Muscle of arm (tissue), 1 donor: ENCODE measurements at regions not wholly inside any gene's neighbourhood (a gene's known extent, or its start where the extent isn't known, plus 50 kb on each side); places are given as distances from the start of the nearest gene placed in this dataset.
"Not testable (repeated sequence)": the region's sequence is repeated elsewhere in the genome, so short reads cannot be mapped to it uniquely, and the experiment has no call there.

ENCODE experiments used
- DNase-seq: peaks from one replicate; pipeline ENCODE4 v3.0.0-alpha.2; 2013

- DNase-seq, result no peak
Observed at GRCh38 chr5:106127341-106127781, 1543.4 kb downstream of the EFNA5 start.

GRCh38 chr5:106121972-106122605, 1548.6 kb downstream of the EFNA5 start:
- no peak for DNase-seq

GRCh38 chr5:106116682-106117081, 1554.1 kb downstream of the EFNA5 start:
- no peak for DNase-seq

DNA sequence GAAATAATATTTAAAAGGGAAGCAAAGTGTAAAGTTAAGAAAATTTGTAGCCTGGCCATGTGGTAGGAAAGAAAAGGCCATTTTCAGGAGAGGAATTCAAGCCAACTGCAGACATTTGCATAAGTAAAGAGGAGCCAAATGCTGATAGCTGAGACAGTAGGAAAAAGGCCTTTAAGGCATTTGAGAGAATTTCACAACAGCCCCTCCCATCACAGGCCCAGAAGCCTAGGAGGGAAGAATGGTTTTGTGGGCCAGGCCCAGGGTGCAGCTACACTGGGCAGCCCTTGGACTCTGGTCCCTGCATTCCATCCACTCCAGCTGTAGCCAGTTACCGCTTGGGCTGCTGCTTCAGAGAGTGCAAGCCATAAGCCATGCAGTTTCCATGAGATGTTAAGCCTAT, 1556.8 kb downstream of the EFNA5 start:
- no peak for DNase-seq

DNA sequence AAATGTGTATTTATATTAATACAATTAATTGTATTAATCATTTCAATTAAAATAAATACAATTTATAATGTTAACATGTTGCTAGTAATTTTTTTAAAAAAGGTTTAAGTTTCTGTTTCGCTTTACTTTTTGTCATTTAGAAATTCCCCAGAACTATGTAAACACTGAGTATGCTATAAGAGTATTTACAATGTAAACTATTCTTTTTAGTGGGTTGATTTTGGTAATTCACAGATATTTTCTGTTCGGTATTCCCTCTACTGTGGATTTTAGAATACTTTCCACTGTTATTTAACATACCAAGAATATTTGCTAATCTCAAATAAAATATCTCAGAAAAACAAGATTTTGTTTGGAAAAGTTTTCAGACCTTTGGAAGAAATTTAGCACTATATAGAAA, 1564.4 kb downstream of the EFNA5 start:
- DNase-seq, result no peak

GRCh38 chr5:106097340-106097739, 1573.4 kb downstream of the EFNA5 start:
- DNase-seq, result no peak

DNA sequence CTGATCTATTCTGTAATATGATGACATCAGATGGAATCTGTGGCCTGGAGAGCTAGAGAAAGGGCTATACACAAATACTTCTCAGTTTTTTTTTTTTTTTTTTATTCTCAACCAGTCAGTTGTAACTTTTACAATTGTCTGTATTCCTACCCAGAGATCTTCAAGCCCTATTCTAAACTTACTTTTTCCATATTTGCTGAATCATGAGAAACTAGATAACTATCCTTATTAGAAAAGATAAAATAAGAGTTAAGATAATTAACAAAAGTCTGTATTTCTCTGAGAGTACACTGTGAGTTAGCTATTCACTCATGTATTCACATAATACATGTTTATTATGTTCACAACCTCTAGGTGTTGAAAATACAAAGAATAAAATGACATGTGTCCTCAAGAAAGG, 1575.9 kb downstream of the EFNA5 start:
- no peak for DNase-seq

GRCh38 chr5:106094204-106094607, 1576.5 kb downstream of the EFNA5 start:
- DNase-seq, result peak; percentile 2

DNA sequence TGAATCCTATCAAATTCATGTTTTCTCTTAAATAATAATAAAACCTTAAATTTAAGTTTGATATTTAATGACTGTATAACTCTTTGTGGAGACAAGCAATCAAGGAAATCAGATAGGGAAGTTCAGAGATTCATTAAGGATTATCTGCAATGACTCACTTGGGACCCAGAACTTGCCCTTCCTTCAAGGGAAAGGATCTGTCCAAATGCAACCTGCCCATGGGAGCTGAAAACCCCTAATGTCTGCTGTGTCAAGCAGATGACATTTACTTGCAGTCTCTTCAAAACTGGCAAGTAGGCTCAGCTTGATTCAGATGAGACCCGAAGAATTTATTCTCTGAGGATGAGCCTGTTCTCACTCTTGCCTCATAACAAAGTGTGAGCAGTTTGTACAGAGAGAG, 1577.6 kb downstream of the EFNA5 start:
- DNase-seq, result no peak

- no peak for DNase-seq
Observed at GRCh38 chr5:106092455-106092854, 1578.3 kb downstream of the EFNA5 start.

DNA sequence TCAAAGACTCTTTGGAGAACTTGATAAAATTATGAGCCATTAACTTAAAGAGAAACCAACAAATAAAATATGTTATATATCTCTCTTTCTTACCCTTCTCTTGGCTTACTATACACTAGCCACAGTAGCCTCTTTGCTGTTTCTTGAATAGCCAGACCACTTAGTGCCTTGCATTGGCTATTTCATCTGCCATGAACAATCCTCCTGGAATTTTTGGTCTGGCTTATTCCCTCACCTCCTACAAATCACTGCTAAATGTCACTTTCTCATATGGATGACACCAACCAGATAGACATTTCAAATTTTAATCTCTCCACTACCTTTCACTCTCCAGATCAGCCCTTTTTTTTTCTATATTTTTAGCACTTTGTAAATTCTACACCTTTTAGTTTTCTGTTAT, 1581.7 kb downstream of the EFNA5 start:
- DNase-seq, result no peak

- DNase-seq, result no peak
Observed at GRCh38 chr5:106088462-106088861, 1582.3 kb downstream of the EFNA5 start.

- DNase-seq, result no peak
Observed at GRCh38 chr5:106086352-106086751, 1584.4 kb downstream of the EFNA5 start.

DNA sequence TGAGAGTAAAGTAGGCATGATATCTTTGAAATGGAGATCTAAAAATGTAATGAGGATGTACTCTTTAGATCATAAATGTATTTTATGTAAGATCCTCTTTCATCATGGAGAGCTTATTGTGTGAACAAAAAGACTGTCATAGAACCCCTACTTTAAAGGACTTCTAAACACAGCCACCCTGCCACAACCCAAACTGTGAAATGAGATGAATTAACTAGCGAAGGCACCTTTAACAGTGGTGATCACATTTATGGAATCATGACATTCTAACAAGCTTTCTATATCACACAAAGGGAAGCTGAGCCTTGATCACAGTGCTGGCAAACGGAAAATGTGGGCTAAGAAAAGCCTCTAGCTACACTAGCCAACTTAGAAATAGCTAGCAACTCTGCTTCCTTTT, 1585.2 kb downstream of the EFNA5 start:
- DNase-seq, result no peak

- no peak for DNase-seq
Observed at GRCh38 chr5:106085136-106085535, 1585.6 kb downstream of the EFNA5 start.

- DNase-seq, result no peak
Observed at GRCh38 chr5:106080535-106080934, 1590.2 kb downstream of the EFNA5 start.

GRCh38 chr5:106076655-106077054, 1594.1 kb downstream of the EFNA5 start:
- no peak for DNase-seq

- no peak for DNase-seq
Observed at GRCh38 chr5:106072208-106072607, 1598.5 kb downstream of the EFNA5 start.

DNA sequence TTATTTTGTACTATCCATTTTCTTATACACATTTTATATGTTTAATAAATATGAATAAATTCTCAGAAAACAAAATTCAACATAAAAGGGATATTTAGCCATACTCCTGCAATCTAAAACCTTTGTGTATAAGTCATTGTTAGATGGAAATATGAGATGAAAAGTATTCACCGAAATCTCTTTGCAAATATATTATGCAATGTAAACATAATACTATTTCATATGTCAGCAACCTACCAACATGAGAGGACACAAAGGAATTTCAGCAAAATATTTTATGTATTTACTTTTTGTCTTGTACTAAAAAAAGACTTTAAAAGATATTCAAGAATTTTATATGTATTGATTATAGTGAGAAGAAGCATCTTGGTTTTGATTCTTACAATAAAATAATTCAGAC, 1623.4 kb downstream of the EFNA5 start:
- no peak for DNase-seq

- DNase-seq, result not testable (repeated sequence)
Observed at GRCh38 chr5:106032069-106032468, 1638.7 kb downstream of the EFNA5 start.

DNA sequence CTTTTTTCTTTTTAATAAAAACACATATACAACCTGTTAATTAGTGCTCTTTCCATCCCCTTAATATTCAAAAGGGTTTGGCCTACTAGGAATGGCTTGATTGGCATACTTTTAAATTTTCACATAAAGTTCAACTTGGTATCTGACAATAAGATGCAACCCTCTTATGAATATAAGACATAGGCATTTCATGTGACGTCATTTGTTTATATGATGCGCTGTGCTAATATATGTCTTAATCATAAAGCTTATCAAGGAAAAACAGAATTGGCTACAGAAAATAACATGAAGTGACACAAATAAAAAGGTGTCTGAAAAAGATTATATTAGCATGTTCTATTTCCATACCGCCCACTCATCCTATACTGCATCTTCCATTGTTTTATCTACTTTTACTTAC, 1642.4 kb downstream of the EFNA5 start:
- DNase-seq, result no peak

DNA sequence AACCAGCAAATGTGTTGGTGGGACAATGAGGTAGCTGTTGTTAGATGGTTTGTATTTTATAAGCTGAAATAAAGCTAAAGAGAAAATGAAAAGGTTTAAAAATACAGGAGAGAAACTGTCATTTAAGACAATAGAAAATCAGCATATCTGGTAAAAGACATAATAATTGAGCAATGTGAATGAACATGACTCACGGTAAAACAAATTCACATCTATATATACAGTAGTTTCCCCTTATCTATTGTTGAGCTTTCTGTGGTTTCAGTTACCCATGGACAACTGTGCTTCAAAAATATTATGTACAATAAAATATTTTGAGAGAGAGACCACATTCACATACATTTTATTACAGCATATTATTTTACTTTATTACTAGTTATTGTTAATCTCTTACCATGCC, 1649.8 kb downstream of the EFNA5 start:
- DNase-seq, result no peak

DNA sequence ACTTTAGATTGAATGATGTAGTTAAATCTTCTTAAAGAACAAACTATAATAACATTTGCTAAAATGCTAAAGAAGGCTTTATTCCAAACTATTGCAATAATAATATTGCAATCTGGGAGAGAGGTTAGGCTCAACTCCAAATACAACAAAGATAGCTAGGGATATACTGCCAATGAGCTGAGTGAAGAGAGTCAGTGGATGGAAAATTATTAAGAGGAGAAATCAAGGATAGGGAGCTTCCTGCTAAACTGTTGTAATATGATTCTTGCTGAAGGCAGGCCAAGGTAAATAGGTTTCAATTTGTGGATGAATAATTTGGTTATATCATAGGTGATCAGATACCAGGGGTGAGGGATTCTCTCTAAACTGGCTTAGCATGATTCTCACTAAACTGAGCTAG, 1651.5 kb downstream of the EFNA5 start:
- DNase-seq, result peak; percentile 52

DNA sequence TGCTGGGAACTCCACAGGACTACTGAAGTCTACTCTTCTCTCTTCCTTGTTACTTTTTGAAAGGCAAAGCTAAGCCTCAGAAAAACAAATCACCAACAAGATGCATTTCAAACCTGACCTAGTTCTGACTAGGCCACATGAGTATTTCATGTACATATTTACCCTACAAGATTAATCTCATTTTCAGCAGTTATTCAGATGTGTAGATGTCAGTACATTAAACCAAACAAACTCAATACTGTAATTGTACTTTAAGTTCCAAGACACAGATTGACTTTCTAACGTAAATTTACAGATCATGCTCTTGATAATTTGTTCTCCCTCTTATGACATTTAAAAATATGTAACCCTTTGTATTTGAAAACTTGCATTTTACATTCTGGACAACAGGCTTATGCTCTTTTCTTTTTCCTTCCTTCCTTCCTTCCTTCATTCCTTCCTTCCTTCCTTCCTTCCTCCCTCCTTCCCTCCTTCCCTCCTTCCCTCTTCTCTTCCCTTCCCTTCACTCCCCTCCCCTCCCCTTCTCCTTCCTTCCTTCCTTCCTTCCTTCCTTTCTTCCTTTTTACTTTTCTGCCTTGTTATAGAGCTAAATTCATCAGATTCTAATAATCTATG, 1653.4 kb downstream of the EFNA5 start:
- DNase-seq, result no peak
